ENCODE measurements at regions not wholly inside any gene's neighbourhood (a gene's known extent, or its start where the extent isn't known, plus 50 kb on each side); places are given as distances from the start of the nearest gene placed in this dataset.

DNA sequence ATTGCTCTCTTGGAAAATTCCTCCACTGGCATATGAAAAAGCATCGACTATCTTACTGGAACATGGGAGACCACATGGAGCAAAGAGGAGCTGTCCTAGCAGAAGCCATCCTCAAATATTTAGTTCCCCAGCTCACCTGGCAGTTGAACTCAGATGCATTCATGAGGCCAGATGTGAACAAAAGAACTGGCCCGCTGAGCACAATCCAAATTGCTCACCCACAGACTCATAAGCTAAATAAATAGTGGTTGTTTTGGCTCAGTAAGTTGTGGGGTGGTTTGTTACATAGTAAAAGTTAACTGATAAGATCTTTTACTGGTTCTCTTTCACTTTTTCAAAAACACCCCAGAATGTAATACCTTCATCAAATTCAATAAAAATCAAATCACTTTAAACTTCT, 108.6 kb upstream of the CWC22 start:
- no peak for DNase-seq

DNA sequence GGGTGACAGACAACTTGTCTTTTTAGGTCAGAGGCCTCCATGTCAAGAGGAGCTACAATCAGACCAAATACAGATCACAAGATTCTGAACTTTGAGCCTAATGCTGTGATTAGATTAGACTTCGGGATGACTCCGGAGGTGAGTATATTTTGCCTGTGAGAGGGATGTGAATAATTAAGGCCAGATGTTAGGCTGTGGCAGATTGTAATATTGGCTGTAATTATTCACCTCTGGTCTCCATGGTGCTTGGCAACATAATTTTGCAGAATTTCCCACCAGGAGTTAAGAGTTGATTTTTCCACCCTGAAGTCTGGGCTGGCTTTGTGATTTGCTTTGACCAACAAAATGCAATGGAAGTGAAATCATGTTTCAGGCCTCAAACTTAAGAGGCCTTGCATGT, 108.2 kb upstream of the CWC22 start:
- DNase-seq = no peak

DNA sequence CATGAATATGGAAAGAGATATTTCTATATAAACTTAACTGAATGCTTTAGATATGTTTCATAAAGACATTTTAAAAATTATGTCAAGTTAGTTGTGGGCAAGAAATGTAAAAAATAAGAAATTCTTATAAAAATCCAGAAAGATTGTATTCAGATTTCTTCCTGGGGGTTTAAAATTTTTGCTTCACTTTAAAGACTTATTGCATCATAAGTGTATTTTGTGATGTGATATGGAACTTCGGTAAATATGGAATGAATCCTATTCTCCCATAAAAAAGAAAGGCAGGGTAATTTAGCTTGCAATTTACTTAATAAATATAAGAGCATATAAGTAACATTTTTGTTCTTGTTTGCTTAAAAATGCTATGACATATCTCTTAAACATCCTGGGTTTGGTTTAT, 104.8 kb upstream of the CWC22 start:
- DNase-seq = no peak

DNA sequence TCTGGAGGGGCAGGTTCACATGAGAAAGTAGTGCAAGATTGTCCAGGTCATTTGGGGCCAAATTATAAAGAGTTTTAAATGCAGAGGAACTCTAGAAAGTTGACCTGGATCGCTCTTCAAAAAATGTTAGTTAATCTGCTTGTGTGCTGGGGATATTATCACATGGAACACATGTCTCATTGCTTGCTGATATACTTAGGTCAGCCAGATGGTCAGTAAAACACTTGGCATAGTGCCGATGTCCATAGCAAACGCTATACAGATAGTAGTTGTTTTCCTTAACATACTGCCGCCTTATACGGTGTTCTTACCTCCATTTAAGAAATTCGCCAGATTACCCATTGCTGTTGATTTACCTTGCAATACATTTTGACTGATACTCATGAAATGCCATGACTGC, 103.4 kb upstream of the CWC22 start:
- no peak for DNase-seq

DNA sequence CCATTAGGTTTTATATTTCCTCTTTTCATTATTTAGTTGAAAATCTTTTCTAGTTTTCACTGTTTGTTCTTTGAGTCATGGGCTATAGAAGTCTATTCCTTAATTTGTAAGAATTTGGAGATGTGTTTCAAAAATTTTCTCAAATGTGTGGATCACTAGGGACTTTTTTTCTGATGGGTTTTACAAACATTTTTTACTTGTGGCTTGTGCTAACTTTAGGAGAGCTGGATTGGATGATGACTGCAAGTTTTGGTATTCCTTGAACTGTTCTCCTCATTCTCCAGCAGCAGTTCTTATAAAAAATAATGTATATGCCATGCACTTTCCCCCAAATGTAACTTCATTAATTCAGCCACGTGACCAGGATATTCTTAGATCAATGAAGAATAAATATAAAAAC, 94.7 kb upstream of the CWC22 start:
- no peak for DNase-seq

DNA sequence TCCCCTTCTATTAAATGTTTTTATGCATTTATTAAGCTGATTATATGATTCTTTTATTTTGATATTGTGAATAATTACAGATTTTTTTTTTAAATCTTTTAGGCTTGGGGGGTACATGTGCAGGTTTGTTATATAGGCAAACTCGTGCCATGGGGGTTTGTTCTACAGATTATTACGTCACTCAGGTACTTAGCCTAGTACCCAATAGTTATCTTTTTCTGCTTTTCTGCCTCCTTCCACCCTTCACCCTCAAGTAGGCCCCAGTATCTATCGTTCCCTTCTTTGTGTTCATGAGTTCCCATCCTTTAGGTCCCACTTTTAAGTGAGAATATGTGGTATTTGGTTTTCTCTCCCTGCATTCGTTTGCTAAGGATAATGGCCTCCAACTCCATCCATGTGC, 92.2 kb upstream of the CWC22 start:
- no peak for DNase-seq

DNA sequence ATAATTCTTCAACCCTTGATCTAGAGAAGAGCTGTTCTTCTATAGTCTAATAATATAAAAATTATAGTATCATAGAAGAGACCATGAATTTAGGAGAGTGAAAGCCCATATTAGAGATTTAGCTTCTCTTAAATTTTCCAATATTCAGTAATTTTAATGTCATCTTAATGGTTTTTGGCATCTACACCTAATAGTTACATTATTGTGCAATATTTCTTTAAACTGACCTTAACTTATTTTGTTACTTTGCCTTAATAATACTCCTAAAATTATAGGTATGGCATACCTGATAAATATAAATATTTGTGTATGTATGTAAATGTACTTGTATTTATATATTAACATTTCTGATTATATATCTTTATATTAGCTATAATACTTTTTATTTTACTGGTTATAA, 78.0 kb upstream of the CWC22 start:
- DNase-seq = no peak

DNA sequence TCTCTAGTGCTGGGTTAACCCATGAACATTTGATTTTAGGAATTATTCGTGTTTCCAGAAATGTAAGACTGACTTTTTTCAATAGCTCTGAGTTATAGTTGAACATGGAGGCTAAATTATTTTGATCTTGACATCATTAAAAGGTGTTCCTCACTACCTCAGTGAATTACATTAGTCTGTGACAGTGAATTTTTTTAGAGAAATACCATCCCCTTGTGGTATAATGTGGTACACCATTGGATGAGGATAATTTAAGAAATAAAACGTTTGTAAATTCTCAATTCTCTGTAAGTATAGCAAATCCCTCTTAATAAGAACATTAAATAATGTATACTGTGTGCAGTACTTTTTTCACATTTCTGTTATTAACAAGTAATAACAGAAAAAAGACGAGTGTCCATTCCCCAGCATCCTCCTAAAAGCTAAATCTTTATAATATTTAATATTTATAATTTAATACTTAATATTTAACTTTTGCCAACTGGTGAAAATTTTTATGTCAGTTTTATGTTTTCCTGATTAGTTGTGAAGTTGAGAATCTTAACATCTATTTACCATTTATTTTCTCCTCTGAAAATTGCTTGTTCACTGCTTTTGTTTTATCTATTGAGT, 70.3 kb upstream of the CWC22 start:
- DNase-seq = peak; percentile 24

DNA sequence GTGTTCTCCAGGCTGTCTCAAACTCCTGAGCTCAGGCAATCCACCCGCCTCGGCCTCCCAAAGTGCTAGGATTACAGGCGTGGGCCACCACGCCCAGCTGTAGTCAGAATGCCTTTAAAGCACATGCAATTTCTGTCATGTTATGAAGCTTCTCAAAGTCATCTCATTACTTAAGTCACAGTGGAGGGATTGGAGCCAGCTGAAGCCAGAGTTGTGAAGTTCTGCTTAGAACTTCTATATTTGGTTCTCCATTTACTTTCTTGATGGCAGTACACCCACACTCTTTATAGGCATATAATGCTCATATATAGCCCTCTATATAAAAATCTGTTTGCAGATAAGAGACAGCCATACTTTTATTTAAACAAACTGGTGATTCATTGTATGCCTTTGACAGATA, 68.8 kb upstream of the CWC22 start:
- no peak for DNase-seq

DNA sequence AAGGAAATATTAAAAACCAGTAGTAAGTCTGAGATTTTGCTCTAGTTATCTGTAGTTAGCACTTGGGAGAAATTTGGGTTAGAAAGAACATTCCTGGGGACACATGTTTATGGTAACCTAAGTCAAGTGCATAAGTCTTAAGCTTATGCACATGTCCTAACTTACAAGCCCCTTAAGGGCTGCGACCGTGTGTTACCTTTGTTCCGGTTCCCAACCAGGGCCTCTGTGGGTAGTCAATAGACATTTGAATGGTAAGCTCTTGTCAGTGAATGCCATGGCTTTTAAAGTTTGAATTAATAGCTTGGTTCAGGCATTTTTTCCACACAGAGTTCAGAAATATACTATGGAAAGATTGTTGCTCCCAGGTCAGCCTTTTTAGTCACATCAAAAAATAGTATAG, 64.7 kb upstream of the CWC22 start:
- no peak for DNase-seq

DNA sequence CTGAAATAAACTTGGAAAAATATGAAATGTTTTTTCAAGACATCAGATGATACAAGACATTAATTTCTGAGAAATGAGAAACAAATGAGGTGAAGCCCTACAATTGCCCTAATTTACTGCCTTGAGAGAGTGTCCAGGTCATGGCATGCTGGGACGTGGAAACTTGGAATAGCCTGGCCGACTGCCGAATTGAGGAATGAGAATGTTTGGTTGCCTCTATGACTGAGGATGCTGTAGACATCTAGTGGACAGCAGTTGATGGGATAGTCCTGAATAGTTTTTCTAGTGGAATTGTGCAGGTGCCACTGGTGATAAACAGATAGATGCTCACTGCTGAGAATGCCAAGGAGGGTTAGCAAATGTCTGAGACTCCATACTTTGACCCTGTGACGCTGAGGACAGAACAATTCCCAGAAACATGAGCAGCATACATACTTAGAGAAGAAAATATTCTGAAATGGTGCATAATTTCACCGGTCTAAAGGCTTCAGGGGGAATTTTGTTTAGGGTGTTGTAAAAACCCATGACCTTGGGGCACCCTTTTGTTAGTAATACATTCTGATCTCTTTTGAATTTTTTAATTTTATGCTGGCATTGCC, 56.5 kb upstream of the CWC22 start:
- no peak for DNase-seq

DNA sequence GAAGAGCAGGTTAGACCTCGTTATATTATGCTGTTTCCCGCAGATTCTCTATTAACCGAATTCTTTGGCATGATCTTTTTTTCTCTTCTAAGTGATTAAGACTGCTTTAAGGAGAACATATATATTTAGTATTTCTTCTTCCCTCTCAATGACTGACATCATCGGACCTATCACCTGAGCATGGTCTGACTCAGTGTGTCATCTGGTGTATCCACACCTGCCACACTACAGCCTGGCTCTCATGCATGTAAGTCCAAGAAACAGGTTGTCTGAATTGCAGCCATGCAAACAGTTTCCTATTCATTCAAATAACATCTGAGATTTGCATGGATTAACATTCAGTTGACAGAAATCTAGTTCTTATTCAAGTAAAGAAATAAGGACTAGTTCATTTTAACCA, 55.1 kb upstream of the CWC22 start:
- no peak for DNase-seq

DNA sequence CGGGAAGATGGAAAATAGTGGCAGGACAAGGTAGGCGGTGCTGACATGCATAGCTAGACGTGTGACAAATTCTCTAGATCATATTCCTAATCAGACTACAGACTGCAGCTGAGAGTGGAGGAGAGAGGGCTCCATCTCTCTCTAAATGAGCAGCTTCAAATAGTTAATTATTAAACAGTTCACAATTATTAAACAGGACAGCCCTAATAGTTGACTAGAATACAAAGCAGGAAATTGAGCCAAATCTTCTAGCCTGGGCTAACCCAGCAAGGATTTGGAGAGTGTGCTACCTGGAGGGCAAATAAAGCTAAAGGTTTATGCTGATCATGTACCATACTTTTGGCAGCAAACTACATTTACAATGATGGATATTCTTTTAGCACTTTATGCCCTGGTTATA, 54.4 kb upstream of the CWC22 start:
- DNase-seq = no peak

DNA sequence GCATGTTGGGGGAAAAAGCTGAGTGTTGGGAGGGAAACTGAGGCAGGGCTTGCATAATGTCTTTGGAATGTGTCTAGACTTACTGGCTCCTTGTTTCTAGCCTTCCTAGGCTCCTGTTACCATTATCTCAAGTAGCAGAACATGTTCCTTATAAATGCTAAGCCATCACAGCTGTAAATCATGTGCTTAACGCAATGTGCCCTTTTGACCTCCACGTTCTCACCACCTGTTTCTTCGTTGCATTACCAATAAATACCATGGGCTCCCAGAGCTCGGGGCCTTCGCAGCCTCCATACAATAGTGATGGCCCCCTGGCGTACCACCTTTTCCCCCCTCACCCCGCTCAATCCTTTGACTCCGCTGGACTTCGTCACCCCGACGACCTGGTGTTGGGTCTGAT, 54.0 kb upstream of the CWC22 start:
- no peak for DNase-seq

DNA sequence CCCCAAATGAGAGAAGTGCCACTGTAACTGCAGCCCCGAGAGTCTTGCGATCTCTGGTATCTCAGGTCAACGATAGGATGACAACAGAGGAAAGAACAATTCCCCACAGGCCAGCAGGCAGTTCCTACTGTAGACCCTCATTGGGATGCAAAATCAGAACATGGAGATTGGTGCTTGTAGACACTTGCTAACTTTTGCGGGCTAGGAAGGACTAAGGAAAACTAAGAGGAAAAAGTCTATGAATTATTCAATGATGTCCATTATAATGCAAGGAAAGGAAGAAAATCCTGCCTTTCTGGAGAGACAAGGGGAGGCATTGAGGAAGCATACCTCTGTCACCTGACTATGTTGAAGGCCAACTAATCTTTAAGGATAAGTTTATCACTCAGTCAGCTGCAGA, 51.9 kb upstream of the CWC22 start:
- DNase-seq = no peak

DNA sequence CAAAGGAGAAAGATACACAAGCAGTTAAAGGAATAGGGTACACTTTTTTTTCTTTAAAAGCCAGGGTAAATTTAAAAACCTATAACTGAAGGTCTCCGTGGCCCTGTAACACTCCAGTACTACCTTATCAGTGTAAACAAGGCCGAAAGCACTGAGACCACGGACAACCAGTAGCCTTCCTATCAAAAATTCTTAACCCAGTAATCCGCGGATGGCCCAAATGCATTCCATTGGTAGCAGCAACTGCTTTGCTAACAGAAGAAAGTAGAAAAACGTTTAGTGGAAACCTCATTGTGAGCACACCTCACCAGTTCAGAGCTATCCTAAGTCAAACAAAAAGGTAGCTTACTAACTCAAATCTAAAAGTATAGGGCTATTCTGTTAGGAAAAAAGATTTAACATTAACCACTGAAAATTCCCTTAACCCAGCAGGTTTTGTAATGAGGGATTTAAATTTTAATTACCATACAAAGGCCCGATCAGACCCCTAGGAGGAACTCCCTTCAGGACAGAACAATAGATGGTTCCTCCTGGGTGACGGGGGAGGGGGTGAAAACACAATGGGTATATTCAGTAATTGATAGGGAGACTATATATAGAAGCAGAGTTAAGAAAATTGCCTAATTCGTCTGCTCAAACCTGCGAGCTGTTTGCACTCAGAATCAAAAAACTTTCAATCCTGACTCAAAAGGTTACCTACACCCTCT, 50.8 kb upstream of the CWC22 start:
- DNase-seq = no peak
